Retinal pigment epithelial cell (primary cell): ENCODE measurements at regions not wholly inside any gene's neighbourhood (a gene's known extent, or its start where the extent isn't known, plus 50 kb on each side); places are given as distances from the start of the nearest gene placed in this dataset.

Source experiments
- DNase-seq: peaks from one replicate; pipeline ENCODE4 v3.0.0-alpha.2; 2010; ENCODE audit warnings: low read depth
- H3K4me3 ChIP-seq: 2 replicates; pipeline ENCODE4 v1.5.1; 2011; ENCODE audit warnings: mild to moderate bottlenecking, low read length, control low read depth, moderate library complexity
- TF ChIP-seq, protein P1 (sequence below): conservative IDR thresholded peaks from 2 replicates; pipeline ENCODE4 v1.5.1; 2011; ENCODE audit warnings: low read depth, low read length, control low read depth, inconsistent platforms

DNA sequence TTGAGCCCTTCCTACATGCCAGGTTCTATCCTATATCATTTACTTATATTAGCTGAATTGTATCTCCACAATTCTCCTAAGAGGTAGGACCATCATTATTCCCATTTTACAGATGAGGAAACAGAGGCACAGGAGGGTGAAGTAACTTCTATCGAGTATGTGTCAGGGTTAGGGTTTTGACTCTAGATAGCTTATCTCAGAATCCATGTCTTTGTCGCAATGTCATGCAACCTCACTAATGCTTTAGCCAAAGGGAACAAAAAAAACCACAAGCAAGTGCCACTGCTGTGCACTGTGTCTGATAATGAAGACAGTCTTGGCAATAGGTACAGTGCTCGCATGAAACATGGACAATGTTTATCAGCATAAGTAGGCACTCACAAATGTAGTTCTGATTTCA is 95.4 kb upstream of the CLDN14 start:
- no peak overlapping the region for H3K4me3 ChIP-seq
- DNase-seq, result no peak
- TF ChIP-seq, protein P1, sequence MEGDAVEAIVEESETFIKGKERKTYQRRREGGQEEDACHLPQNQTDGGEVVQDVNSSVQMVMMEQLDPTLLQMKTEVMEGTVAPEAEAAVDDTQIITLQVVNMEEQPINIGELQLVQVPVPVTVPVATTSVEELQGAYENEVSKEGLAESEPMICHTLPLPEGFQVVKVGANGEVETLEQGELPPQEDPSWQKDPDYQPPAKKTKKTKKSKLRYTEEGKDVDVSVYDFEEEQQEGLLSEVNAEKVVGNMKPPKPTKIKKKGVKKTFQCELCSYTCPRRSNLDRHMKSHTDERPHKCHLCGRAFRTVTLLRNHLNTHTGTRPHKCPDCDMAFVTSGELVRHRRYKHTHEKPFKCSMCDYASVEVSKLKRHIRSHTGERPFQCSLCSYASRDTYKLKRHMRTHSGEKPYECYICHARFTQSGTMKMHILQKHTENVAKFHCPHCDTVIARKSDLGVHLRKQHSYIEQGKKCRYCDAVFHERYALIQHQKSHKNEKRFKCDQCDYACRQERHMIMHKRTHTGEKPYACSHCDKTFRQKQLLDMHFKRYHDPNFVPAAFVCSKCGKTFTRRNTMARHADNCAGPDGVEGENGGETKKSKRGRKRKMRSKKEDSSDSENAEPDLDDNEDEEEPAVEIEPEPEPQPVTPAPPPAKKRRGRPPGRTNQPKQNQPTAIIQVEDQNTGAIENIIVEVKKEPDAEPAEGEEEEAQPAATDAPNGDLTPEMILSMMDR, result no peak

DNA sequence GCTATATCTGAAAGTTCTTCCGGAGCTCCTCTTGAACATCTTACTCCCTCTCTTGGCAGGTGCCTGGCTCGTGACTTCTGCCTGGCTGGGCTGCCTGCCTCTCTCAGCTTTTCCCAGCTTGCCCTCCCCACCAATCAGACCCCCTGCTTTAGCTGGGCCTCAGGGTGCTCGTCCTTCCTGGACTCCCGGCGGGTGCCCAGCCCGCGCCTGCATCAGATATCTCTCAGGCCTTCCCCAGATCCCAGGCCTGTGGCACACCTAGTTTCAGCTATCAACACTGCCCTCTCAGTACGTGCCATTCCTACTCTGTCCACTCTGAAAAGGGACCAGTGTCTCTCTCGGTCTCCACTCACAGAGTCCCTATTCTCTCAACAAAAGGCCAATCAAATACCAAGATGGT is 96.5 kb upstream of the CLDN14 start:
- no peak for DNase-seq
- H3K4me3 ChIP-seq, result no peak overlapping the region
- TF ChIP-seq, protein P1, result no peak

DNA sequence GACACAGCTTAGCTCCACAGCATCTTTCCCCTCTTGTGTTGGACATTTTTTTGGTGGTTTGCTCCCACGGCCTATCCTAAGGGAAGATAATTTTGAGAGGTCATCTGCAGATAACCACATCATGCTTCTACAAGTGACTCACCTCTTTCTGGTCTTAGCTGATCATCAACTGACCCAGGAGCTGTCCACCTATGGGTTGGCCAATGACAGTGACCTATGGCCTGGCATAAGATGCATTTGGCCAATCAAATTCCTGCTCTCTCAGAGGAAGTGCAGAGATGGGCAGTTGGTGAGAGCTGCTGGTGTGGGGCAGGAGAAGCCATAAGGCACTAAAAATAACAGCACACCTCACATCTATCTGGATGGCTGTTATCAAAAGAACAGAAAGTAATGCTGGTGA is 100.0 kb upstream of the CLDN14 start:
- no peak overlapping the region for H3K4me3 ChIP-seq
- TF ChIP-seq, protein P1, result no peak
- DNase-seq, result no peak

DNA sequence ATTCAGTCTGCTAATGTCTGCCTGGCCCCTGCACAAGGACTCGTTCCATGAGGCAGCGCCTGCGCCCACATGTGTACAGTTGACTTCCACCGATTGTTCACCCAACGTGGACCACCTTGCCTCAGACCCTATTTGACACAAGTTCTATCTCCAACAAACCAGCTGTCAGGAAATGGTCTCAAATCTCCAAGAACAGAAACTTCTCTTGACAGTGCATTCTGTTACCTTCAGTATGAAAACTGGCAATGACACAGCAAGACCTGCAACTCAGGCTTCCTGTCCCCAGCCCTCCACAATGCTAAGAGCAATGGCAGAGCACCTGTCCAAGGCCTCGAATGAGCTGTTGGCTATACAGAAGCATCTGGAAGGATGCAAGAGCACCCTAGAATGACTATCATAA is 102.3 kb upstream of the CLDN14 start:
- no peak overlapping the region for H3K4me3 ChIP-seq
- TF ChIP-seq, protein P1, result no peak
- DNase-seq, result no peak

DNA sequence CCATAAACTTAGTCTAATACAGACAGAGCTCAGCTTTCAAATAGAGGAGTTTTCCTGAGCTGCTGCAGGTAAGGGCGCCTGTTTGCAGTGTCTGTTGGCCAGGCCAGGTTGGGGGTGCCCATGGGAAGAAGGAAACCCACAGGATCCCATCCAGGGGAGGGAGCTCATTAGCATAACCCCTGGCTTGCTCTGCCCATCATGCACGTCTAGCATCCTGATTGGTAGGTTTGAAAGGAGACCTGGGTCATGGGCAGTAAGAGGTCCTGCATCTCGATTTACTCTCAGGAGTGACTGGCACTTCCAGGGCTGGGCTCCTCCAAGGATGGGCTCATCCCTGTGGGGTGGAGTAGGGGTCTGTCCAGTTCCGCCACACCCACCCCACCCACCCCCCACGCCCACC is 103.7 kb upstream of the CLDN14 start:
- no peak for DNase-seq
- TF ChIP-seq, protein P1, result no peak

DNA sequence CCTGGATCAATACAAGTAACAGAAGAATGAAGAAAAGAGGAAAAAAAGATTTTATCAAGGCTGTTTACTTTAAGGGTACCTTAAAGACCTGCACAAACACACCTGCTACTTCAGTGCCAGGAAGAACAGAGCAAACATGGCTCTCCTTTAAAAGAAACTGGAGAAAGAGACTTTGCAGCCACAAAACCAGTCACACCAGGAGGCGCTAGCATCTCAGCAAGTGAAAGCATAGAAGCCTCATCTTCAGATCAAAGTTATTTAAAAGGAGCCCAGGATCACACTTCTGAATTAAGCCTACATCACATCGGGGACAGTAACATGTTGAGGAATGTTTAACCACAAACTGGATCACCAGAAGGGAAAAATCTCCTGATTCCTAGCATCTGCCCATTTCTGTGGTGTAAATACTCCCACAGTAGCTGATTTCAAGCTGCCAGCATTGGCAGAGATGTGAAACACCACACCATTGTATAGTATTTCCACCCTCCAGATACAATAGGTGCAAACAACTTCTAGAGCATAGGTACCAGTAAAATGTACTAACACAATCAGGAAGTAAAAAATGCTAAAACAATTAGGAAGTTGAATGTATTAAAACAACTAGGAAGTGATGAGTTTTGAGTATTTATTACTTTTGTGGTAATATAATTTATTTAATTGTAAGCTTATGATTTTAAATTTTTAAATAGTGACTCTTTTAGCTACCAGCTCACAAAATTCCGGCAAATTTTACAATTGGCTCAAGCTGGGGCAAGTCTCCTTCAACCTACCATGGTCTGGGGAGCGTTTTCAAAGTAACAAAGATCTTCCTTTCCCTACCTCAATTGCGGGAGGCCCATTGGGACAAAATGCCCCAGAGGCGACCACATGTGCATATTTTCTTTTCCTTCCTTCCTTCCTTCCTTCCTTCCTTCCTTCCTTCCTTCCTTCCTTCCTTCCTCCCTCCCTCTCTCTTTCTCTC is 105.3 kb upstream of the CLDN14 start:
- H3K4me3 ChIP-seq, result no peak overlapping the region
- TF ChIP-seq, protein P1, result peak; percentile 17
- DNase-seq, result no peak

More for the DNA sequence above, 103.7 kb upstream of the CLDN14 start:
- H3K4me3 ChIP-seq, result no peak overlapping the region

DNA sequence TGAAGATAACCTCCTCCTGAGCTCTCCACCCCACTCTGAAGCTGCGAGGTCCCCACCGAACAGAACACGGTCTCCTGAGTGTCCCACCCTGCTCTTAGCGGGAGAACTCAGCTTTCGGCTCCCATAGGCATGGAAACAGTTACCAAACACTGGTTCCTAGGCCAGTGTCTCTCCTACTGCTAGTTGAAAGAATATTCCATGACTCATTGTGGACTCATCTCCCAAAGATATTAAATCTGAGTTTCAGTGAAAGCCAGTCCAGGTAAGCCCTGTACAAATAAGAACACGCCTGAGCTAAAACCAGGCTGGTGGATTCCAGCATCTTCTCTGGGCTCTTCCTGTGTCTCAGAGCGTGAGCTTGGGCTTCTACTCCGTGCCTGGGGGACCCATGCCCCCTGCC is 107.5 kb upstream of the CLDN14 start:
- DNase-seq, result no peak
- TF ChIP-seq, protein P1, result no peak
- no peak overlapping the region for H3K4me3 ChIP-seq
